Panc1 (cell line): ENCODE measurements at regions not wholly inside any gene's neighbourhood (a gene's known extent, or its start where the extent isn't known, plus 50 kb on each side); places are given as distances from the start of the nearest gene placed in this dataset.

ENCODE experiments used
- ATAC-seq: fragments of 200-7000 bp; cut with Tn5 transposase; 2 replicates; pipeline ENCODE4 v1.9.1; 2020; ENCODE audit warnings: mild to moderate bottlenecking, moderate library complexity
- BruUV-seq: library from RNA; stranded (reverse); fragments of 400-500 nt; replicated peaks from 2 replicates; lab custom pipeline; 2021; lab: Mats Ljungman, UMichigan
- CTCF ChIA-PET: fragments of 300-600 bp; sonication (Branson Sonifier 250); formaldehyde crosslinking; loops from one replicate; lab custom pipeline; 2022; ENCODE audit warnings: antibody characterized with exemption; lab: Charles Lee
- POLR2A ChIA-PET: fragments of 300-600 bp; sonication (Branson Sonifier 250); formaldehyde crosslinking; loops from one replicate; lab custom pipeline; 2022; ENCODE audit warnings: antibody characterized with exemption; lab: Charles Lee
- DNase-seq: peaks from one replicate; pipeline ENCODE4 v3.0.0-alpha.2; 2010; ENCODE audit warnings: low read depth, low spot score
- H3K27ac ChIP-seq: 2 replicates; pipeline ENCODE4 v1.5.1; 2011; ENCODE audit warnings: mild to moderate bottlenecking, low read length, inconsistent platforms
- H3K27me3 ChIP-seq: fragments of 200-500 bp; sonication (Bioruptor generic); 2 replicates; pipeline ENCODE4 v1.6.0; 2014; ENCODE audit warnings: low read length, inconsistent platforms; ENCODE audit not compliant: control insufficient read depth, insufficient read depth
- H3K36me3 ChIP-seq: fragments of 200-500 bp; sonication (Bioruptor generic); 2 replicates; pipeline ENCODE4 v1.5.1; 2014; ENCODE audit warnings: inconsistent platforms, mild to moderate bottlenecking, low read length, moderate library complexity; ENCODE audit not compliant: control insufficient read depth, insufficient read depth
- H3K4me1 ChIP-seq: 2 replicates; pipeline ENCODE4 v1.5.1; 2011; ENCODE audit warnings: inconsistent platforms, mild to moderate bottlenecking, low read length, moderate library complexity; ENCODE audit not compliant: control insufficient read depth, insufficient read depth
- H3K4me3 ChIP-seq, 2 experiments: 2 replicates each; pipeline ENCODE4 v1.5.1; 2011 to 2012; ENCODE audit warnings: low read depth in 2 of 2, low read length in 2 of 2, mild to moderate bottlenecking in 2 of 2, inconsistent platforms in 1 of 2, moderate library complexity in 1 of 2
- H3K9me3 ChIP-seq: fragments of 200-500 bp; sonication (Bioruptor generic); 2 replicates; pipeline ENCODE4 v1.5.1; 2014; ENCODE audit warnings: low read depth, mild to moderate bottlenecking, inconsistent platforms, low read length, moderate library complexity; ENCODE audit not compliant: control insufficient read depth, insufficient read depth
- CTCF ChIP-seq: fragments of 450-650 bp; IDR thresholded peaks from 2 replicates; pipeline ENCODE4 v1.5.1; 2017; ENCODE audit warnings: mild to moderate bottlenecking
- POLR2AphosphoS5 ChIP-seq: IDR thresholded peaks from 2 replicates; pipeline ENCODE4 v1.6.1; 2012; ENCODE audit warnings: mild to moderate bottlenecking, low read depth, low read length, moderate library complexity
- SIN3A ChIP-seq: IDR thresholded peaks from 2 replicates; pipeline ENCODE4 v1.6.1; 2012; ENCODE audit warnings: low read depth, mild to moderate bottlenecking, low read length, moderate library complexity, borderline replicate concordance; ENCODE audit not compliant: insufficient read depth
- TCF7L2 ChIP-seq: IDR thresholded peaks from 2 replicates; pipeline ENCODE4 v1.6.1; 2011; ENCODE audit warnings: mild to moderate bottlenecking, low read depth, low read length, inconsistent platforms
- in situ Hi-C: cut with HindIII; loops from 2 replicates; pipeline ENCODE4 v1.10.0; 2016; ENCODE audit warnings: low sequenced_read_pairs, low pct_unique_long_range_greater_than_20kb
- intact Hi-C: fragments of 100-400 bp; cut with micrococcal nuclease; formaldehyde crosslinking; loops from one replicate; pipeline ENCODE4 v1.10.0; 2022; ENCODE audit not compliant: unreplicated experiment
- TF ChIP-seq, protein P1 (sequence below), 2 experiments: IDR thresholded peaks; 2 replicates each; pipeline ENCODE4 v1.6.1; 2011 to 2012; ENCODE audit warnings: low read depth in 2 of 2, control low read depth in 1 of 2, low read length in 1 of 2, mild to moderate bottlenecking in 1 of 2, moderate library complexity in 1 of 2; ENCODE audit not compliant: insufficient read depth in 1 of 2

DNA sequence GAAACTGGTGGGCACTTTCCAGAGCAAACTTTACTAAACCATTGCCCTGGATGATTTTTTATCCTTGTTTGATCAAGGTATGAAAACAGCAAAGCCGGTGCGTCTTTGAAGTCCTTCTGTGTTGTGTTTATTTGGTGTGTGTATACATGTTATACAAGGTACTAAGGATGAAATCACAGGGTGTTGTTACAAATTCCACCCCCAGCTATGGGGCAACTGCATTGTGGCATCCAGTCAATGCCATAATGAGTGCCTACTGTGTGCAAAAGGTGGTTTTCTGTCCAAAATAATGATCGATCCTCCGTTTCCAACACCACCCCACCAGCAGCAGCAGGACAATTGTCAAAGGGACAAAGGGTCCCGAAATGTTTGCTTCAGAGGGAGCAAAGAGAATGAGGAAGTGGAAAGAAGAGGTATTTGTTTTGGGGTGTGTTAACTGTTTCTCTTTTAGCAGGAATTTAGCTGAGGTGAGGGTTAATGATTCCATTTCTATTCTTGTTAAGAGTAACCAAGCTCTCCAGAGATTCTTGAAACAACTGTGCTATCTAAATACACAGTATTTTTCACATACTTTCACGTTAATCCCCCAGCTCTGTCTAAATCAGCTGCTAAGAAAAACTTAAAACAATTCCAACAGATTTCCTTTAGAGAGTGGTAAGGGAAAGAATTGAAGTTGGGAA, 568.7 kb upstream of the KLF4 start:
- Histone ChIP-seq H3K27ac (no peak overlapping the region), H3K4me1 (no peaks in the 10 kb centered on the region), H3K27me3 (no peaks in the 10 kb centered on the region), H3K9me3 (no peaks in the 10 kb centered on the region), H3K36me3 (no peaks in the 10 kb centered on the region), H3K4me3 (no peak overlapping the region)
- no peak for ATAC-seq
- in situ Hi-C loops (no loop called here), intact Hi-C loops (no loop called here)
- no TSS peak for BruUV-seq
- POLR2A ChIA-PET: interaction anchor here (0.7 kb wide), 1 partner anchor 56 kb away, joined by 8 read pairs; no protein-coding TSS in a partner anchor
- no peak for DNase-seq
- CTCF ChIA-PET: no interaction called here
- no peak for TF ChIP-seq SIN3A
- no peak for TF ChIP-seq CTCF
- TF ChIP-seq, protein P1, sequence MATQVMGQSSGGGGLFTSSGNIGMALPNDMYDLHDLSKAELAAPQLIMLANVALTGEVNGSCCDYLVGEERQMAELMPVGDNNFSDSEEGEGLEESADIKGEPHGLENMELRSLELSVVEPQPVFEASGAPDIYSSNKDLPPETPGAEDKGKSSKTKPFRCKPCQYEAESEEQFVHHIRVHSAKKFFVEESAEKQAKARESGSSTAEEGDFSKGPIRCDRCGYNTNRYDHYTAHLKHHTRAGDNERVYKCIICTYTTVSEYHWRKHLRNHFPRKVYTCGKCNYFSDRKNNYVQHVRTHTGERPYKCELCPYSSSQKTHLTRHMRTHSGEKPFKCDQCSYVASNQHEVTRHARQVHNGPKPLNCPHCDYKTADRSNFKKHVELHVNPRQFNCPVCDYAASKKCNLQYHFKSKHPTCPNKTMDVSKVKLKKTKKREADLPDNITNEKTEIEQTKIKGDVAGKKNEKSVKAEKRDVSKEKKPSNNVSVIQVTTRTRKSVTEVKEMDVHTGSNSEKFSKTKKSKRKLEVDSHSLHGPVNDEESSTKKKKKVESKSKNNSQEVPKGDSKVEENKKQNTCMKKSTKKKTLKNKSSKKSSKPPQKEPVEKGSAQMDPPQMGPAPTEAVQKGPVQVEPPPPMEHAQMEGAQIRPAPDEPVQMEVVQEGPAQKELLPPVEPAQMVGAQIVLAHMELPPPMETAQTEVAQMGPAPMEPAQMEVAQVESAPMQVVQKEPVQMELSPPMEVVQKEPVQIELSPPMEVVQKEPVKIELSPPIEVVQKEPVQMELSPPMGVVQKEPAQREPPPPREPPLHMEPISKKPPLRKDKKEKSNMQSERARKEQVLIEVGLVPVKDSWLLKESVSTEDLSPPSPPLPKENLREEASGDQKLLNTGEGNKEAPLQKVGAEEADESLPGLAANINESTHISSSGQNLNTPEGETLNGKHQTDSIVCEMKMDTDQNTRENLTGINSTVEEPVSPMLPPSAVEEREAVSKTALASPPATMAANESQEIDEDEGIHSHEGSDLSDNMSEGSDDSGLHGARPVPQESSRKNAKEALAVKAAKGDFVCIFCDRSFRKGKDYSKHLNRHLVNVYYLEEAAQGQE (IDR thresholded peaks at IDR 0.05; ENCODE audit: insufficient read depth in 1 of 2, low read depth in 2 of 2, low read length in 1 of 2): no peak
- no peak for TF ChIP-seq POLR2AphosphoS5
- TF ChIP-seq TCF7L2: no peak

DNA sequence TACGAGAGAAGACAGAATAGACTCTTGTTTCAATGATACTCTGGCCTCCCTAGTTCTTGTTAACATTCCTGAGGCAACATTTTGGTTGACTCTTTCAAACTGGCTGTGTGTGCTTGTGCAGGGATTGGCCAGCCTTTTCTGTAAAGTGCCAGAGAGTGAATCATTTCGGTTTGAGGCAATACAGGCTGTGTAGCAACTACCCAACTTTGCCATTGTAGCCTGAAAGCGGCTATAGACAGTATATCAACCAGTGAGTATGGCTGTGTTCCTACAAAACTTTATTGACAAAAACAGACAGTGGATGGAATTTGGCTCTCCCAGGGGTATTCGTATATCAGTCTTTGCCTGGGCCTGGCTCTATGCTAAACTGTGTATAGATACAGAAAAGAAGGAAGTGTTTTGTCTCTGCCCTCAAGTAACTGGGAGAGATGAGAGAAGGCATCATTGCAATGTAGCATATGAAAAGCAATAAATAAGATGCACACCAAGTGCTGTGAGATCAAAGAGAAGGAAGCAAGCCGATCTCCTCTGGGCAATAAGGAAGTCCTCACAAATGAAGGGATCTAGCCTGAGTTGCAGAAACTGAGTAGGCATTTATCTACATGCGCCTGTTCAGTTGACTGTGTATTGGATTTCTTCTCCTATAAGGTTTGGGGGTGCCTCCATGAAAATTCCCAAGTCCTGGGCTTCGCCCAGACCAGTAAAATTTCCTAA, 568.0 kb upstream of the KLF4 start:
- H3K4me1 ChIP-seq: no peaks in the 10 kb centered on the region
- H3K27me3 ChIP-seq: no peaks in the 10 kb centered on the region

More for the DNA sequence above, 568.0 kb upstream of the KLF4 start:
- BruUV-seq: no TSS peak
- ChIA-PET CTCF (no interaction called here), POLR2A (interaction anchor here (0.7 kb wide), 1 partner anchor 55 kb away, joined by 8 read pairs; no protein-coding TSS in a partner anchor)
- H3K36me3 ChIP-seq: no peaks in the 10 kb centered on the region
- ATAC-seq: peak; percentile 34; the same call in 1 of the 2 replicates
- DNase-seq: no peak
- H3K9me3 ChIP-seq: no peaks in the 10 kb centered on the region
- H3K27ac ChIP-seq: no peak overlapping the region
- intact Hi-C loops (no loop called here), in situ Hi-C loops (no loop called here)
- no peak overlapping the region for H3K4me3 ChIP-seq
- TF ChIP-seq CTCF (no peak), TCF7L2 (no peak), POLR2AphosphoS5 (no peak), SIN3A (no peak)
- TF ChIP-seq, protein P1 (IDR thresholded peaks at IDR 0.05; ENCODE audit: insufficient read depth in 1 of 2, low read depth in 2 of 2, low read length in 1 of 2): no peak
